ENCODE measurements at regions not wholly inside any gene's neighbourhood (a gene's known extent, or its start where the extent isn't known, plus 50 kb on each side); places are given as distances from the start of the nearest gene placed in this dataset.

- TF ChIP-seq CTCF (IDR thresholded peaks at IDR 0.05) (no peak), POLR2A (IDR thresholded peaks at IDR 0.05) (no peak), POLR2AphosphoS5 (IDR thresholded peaks at IDR 0.05) (no peak), EP300 (IDR thresholded peaks at IDR 0.05) (no peak)
Measured at GRCh38 chr14:38098074-38098836, 109.4 kb upstream of the SSTR1 start.
